WTC11 (cell line): ENCODE measurements at regions not wholly inside any gene's neighbourhood (a gene's known extent, or its start where the extent isn't known, plus 50 kb on each side); places are given as distances from the start of the nearest gene placed in this dataset.

Experiments
- ATAC-seq: fragments of 200-7000 bp; cut with Tn5 transposase; 2 replicates; pipeline ENCODE4 v1.10.0; 2021; ENCODE audit warnings: mild to moderate bottlenecking, moderate library complexity
- CTCF ChIA-PET: fragments of 300-600 bp; sonication (Branson Sonifier 250); formaldehyde crosslinking; loops from one replicate; lab custom pipeline; 2021; ENCODE audit warnings: antibody characterized with exemption; lab: Charles Lee
- POLR2A ChIA-PET: fragments of 350-600 bp; sonication (Branson Sonifier 250); formaldehyde crosslinking; loops from one replicate; lab custom pipeline; 2021; ENCODE audit warnings: antibody characterized with exemption; lab: Charles Lee
- DNase-seq: peaks from one replicate; pipeline ENCODE4 v3.0.0; 2021; ENCODE audit warnings: low spot score
- H3K27ac Mint-ChIP-seq: 2 replicates; pipeline ENCODE4 v1.8.0; 2021; ENCODE audit warnings: mixed read lengths
- H3K27me3 Mint-ChIP-seq: 2 replicates; pipeline ENCODE4 v1.8.0; 2021; ENCODE audit warnings: low read depth, mild to moderate bottlenecking, moderate library complexity, mixed read lengths
- H3K36me3 Mint-ChIP-seq: 2 replicates; pipeline ENCODE4 v1.8.0; 2021; ENCODE audit warnings: mixed read lengths
- H3K4me1 Mint-ChIP-seq: 2 replicates; pipeline ENCODE4 v1.8.0; 2022; ENCODE audit warnings: mixed read lengths
- H3K4me3 Mint-ChIP-seq: 2 replicates; pipeline ENCODE4 v1.8.0; 2021; ENCODE audit warnings: mild to moderate bottlenecking, moderate library complexity, mixed read lengths
- H3K9me3 Mint-ChIP-seq: 2 replicates; pipeline ENCODE4 v1.8.0; 2021; ENCODE audit warnings: mixed read lengths
- CREM ChIP-seq: sonication (generic); formaldehyde crosslinking; IDR thresholded peaks from 2 replicates; pipeline ENCODE4 v1.8.1; 2022; ENCODE audit warnings: mild to moderate bottlenecking, missing genetic modification reagents, moderate library complexity
- ELF4 ChIP-seq: sonication (generic); formaldehyde crosslinking; IDR thresholded peaks from 2 replicates; pipeline ENCODE4 v1.8.1; 2022; ENCODE audit warnings: low read depth, mild to moderate bottlenecking, moderate library complexity, missing genetic modification reagents
- FOXK1 ChIP-seq: sonication (generic); formaldehyde crosslinking; IDR thresholded peaks from 2 replicates; pipeline ENCODE4 v1.8.0; 2022; ENCODE audit warnings: mild to moderate bottlenecking, moderate library complexity, missing genetic modification reagents
- GRHL2 ChIP-seq: fragments of 250-450 bp; sonication (Bioruptor Pico); IDR thresholded peaks from 2 replicates; pipeline ENCODE4 v1.8.0; 2022; ENCODE audit warnings: mild to moderate bottlenecking, moderate library complexity; ENCODE audit not compliant: insufficient replicate concordance, severe bottlenecking
- IRF2 ChIP-seq: sonication (generic); formaldehyde crosslinking; IDR thresholded peaks from 2 replicates; pipeline ENCODE4 v1.8.0; 2022; ENCODE audit warnings: low read depth, missing genetic modification reagents, borderline replicate concordance
- JAZF1 ChIP-seq: fragments of 250-450 bp; sonication (Bioruptor Pico); IDR thresholded peaks from 2 replicates; pipeline ENCODE4 v1.9.0; 2021; ENCODE audit warnings: moderate library complexity, mild to moderate bottlenecking, inconsistent platforms
- KAT7 ChIP-seq: sonication (generic); formaldehyde crosslinking; IDR thresholded peaks from 2 replicates; pipeline ENCODE4 v1.8.1; 2023; ENCODE audit warnings: missing genetic modification reagents, mild to moderate bottlenecking, borderline replicate concordance
- MYBL2 ChIP-seq: sonication (generic); formaldehyde crosslinking; IDR thresholded peaks from 2 replicates; pipeline ENCODE4 v1.8.1; 2023; ENCODE audit warnings: mild to moderate bottlenecking, moderate library complexity, missing genetic modification reagents
- NFYB ChIP-seq: sonication (generic); formaldehyde crosslinking; conservative IDR thresholded peaks from 2 replicates; pipeline ENCODE4 v1.8.0; 2022; ENCODE audit warnings: low read depth, missing genetic modification reagents
- NR1H2 ChIP-seq: sonication (generic); formaldehyde crosslinking; IDR thresholded peaks from 2 replicates; pipeline ENCODE4 v1.9.0; 2021; ENCODE audit warnings: mild to moderate bottlenecking, moderate library complexity, missing genetic modification reagents
- NR2C2 ChIP-seq: sonication (generic); formaldehyde crosslinking; IDR thresholded peaks from 2 replicates; pipeline ENCODE4 v1.8.0; 2022; ENCODE audit warnings: mild to moderate bottlenecking, missing genetic modification reagents
- SMAD4 ChIP-seq: sonication (generic); formaldehyde crosslinking; IDR thresholded peaks from 2 replicates; pipeline ENCODE4 v1.8.0; 2022; ENCODE audit warnings: mild to moderate bottlenecking, missing genetic modification reagents
- TCF7 ChIP-seq: sonication (generic); formaldehyde crosslinking; IDR thresholded peaks from 2 replicates; pipeline ENCODE4 v1.8.0; 2022; ENCODE audit warnings: mild to moderate bottlenecking, low read depth, missing genetic modification reagents, moderate library complexity
- TEAD4 ChIP-seq: sonication (generic); formaldehyde crosslinking; IDR thresholded peaks from 2 replicates; pipeline ENCODE4 v1.8.0; 2022; ENCODE audit warnings: mild to moderate bottlenecking, missing genetic modification reagents
- ZNF121 ChIP-seq: sonication (generic); formaldehyde crosslinking; IDR thresholded peaks from 2 replicates; pipeline ENCODE4 v1.8.0; 2023; ENCODE audit warnings: missing genetic modification reagents
- ZNF219 ChIP-seq: sonication (generic); formaldehyde crosslinking; IDR thresholded peaks from 2 replicates; pipeline ENCODE4 v1.8.0; 2023; ENCODE audit warnings: missing genetic modification reagents, mild to moderate bottlenecking, borderline replicate concordance
- ZNF423 ChIP-seq: fragments of 250-450 bp; sonication (Bioruptor Pico); IDR thresholded peaks from 2 replicates; pipeline ENCODE4 v2.1.2; 2022; ENCODE audit warnings: mild to moderate bottlenecking, moderate library complexity
- TF ChIP-seq, protein P1 (sequence below): sonication (generic); formaldehyde crosslinking; IDR thresholded peaks from 2 replicates; pipeline ENCODE4 v1.8.0; 2022; ENCODE audit warnings: mild to moderate bottlenecking, missing genetic modification reagents
- TF ChIP-seq, protein P2 (sequence below): sonication (generic); formaldehyde crosslinking; IDR thresholded peaks from 2 replicates; pipeline ENCODE4 v1.8.0; 2022; ENCODE audit warnings: missing genetic modification reagents
- TF ChIP-seq, protein P3 (sequence below): fragments of 250-450 bp; sonication (Bioruptor Pico); conservative IDR thresholded peaks from 2 replicates; pipeline ENCODE4 v1.9.0; 2021; ENCODE audit warnings: mild to moderate bottlenecking
- TF ChIP-seq, protein P4 (sequence below): fragments of 250-450 bp; sonication (Bioruptor Pico); IDR thresholded peaks from 2 replicates; pipeline ENCODE4 v1.8.0; 2021; ENCODE audit warnings: mild to moderate bottlenecking
- TF ChIP-seq, protein P5 (sequence below): fragments of 250-450 bp; sonication (Bioruptor Pico); IDR thresholded peaks from 2 replicates; pipeline ENCODE4 v1.9.0; 2021; ENCODE audit warnings: mild to moderate bottlenecking
- TF ChIP-seq, protein P6 (sequence below): sonication (generic); formaldehyde crosslinking; IDR thresholded peaks from 2 replicates; pipeline ENCODE4 v1.8.1; 2023; ENCODE audit warnings: mild to moderate bottlenecking, missing genetic modification reagents, moderate library complexity
- TF ChIP-seq, protein P7 (sequence below): sonication (generic); formaldehyde crosslinking; IDR thresholded peaks from 2 replicates; pipeline ENCODE4 v1.8.1; 2023; ENCODE audit warnings: mild to moderate bottlenecking, moderate library complexity, missing genetic modification reagents

DNA sequence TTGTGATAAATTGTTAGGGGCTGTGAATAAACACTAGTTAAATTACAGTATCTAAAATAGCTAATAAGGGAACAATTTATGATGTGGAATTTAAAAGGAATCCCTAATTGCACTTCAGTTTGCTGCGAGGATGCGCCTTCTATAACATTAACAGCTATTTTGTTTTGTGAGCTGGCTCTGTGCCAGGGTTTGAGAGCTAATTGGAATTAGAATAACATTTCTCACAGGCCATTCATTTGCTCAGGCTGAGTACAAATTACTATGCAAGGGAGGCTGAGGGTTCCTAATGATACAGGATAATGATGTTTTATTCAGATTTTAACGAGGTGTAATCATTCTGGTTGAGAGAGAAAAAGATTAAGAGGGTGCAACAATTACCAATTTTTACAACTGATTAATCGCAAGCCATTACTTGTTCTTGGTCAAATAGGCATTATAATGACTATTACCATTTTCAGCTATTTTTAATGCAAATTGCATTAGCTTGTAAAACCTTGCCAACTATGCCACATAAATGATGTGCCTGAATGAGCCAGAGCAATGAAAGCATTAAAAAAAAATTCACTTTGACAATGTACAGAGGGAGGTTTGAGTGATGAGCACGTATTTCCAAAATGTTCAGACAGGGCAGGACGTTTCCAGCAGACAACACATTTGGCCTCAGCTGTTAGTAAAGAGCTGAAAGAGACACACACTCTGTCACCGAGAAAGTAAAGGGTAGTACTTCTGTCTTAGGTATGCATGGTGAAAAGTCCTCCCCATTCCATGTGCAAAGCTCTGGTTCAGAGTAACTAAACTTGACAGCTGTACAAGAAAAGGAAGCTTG lies 576.5 kb downstream of the TLE1 start:
- peak overlapping the region; percentile 5; the same call in 1 of the 2 replicates for H3K4me3 Mint-ChIP-seq
- H3K4me1 Mint-ChIP-seq, result peaks cover 58% of the 10 kb centered on the region
- DNase-seq, result no peak

DNA sequence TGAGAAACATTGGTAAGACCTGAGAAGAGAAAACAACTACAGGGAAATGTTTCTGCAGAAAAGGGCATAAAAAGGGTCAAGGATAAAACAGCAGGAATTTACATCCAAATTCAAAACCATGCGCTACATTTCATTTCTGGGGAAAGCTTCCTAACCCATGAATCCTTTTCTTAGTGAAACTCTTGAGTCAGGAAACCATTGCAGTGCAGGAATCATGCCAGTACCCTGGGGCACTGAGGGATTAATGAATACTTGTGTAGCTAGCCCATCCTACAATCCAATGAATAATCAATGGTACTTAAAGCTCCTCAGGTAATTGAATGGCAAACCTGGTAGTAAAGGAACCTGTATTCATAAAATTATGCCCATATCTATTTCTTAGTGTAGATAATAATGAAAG lies 580.5 kb downstream of the TLE1 start:
- ATAC-seq, result no peak
- H3K4me1 Mint-ChIP-seq, result peaks cover 37% of the 10 kb centered on the region
- no peaks in the 10 kb centered on the region for H3K36me3 Mint-ChIP-seq
- H3K27ac Mint-ChIP-seq, result no peak overlapping the region
- peaks cover 4% of the 10 kb centered on the region; the same call in 1 of the 2 replicates for H3K9me3 Mint-ChIP-seq
- H3K4me3 Mint-ChIP-seq, result no peak overlapping the region
- H3K27me3 Mint-ChIP-seq, result no peaks in the 10 kb centered on the region; the same call in 1 of the 2 replicates
- ChIA-PET POLR2A (no interaction called here), CTCF (no interaction called here)
- DNase-seq, result no peak
- TF ChIP-seq IRF2 (CRISPR knock-in tag), result no peak
- no peak for TF ChIP-seq TEAD4
- no peak for TF ChIP-seq TCF7 (CRISPR knock-in tag)
- no peak for TF ChIP-seq ZNF219 (CRISPR knock-in tag)
- TF ChIP-seq CREM (CRISPR knock-in tag), result no peak
- TF ChIP-seq MYBL2, result no peak
- TF ChIP-seq FOXK1 (CRISPR knock-in tag), result no peak
- no peak for TF ChIP-seq NR1H2
- TF ChIP-seq, protein P1, sequence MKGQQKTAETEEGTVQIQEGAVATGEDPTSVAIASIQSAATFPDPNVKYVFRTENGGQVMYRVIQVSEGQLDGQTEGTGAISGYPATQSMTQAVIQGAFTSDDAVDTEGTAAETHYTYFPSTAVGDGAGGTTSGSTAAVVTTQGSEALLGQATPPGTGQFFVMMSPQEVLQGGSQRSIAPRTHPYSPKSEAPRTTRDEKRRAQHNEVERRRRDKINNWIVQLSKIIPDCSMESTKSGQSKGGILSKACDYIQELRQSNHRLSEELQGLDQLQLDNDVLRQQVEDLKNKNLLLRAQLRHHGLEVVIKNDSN (CRISPR knock-in tag), result no peak
- TF ChIP-seq, protein P2, sequence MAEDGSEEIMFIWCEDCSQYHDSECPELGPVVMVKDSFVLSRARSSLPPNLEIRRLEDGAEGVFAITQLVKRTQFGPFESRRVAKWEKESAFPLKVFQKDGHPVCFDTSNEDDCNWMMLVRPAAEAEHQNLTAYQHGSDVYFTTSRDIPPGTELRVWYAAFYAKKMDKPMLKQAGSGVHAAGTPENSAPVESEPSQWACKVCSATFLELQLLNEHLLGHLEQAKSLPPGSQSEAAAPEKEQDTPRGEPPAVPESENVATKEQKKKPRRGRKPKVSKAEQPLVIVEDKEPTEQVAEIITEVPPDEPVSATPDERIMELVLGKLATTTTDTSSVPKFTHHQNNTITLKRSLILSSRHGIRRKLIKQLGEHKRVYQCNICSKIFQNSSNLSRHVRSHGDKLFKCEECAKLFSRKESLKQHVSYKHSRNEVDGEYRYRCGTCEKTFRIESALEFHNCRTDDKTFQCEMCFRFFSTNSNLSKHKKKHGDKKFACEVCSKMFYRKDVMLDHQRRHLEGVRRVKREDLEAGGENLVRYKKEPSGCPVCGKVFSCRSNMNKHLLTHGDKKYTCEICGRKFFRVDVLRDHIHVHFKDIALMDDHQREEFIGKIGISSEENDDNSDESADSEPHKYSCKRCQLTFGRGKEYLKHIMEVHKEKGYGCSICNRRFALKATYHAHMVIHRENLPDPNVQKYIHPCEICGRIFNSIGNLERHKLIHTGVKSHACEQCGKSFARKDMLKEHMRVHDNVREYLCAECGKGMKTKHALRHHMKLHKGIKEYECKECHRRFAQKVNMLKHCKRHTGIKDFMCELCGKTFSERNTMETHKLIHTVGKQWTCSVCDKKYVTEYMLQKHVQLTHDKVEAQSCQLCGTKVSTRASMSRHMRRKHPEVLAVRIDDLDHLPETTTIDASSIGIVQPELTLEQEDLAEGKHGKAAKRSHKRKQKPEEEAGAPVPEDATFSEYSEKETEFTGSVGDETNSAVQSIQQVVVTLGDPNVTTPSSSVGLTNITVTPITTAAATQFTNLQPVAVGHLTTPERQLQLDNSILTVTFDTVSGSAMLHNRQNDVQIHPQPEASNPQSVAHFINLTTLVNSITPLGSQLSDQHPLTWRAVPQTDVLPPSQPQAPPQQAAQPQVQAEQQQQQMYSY (CRISPR knock-in tag), result no peak
- TF ChIP-seq, protein P3, sequence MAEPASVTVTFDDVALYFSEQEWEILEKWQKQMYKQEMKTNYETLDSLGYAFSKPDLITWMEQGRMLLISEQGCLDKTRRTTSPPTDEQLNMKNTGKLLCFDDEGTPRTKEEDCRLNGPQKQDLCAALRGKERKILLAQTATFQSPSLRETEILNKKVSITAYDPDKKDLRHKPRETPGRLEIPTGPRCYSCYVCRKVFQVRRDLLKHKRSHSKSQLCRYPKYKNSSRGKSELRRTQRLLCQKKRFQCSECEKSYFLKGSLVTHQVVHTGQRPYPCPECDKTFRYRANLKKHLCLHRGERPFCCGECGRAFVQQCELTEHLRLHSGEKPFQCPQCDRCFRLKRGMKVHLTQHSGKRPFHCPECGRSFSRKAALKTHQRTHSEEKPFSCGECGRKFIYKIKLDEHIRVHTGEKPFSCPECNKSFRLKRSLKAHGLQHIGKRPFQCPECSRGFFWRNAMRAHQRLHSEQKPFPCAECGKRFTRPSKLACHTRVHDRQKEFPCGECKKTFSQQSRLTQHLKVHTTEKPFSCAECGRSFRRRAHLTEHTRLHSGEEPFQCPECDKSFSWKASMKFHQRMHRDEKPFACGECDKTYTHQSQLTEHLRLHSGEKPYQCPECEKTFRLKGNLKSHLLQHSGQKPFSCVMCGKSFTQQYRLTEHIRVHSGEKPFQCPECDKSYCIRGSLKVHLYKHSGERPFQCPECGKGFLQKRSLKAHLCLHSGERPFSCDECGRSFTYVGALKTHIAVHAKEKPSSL (CRISPR knock-in tag), result no peak
- no peak for TF ChIP-seq ELF4 (CRISPR knock-in tag)
- no peak for TF ChIP-seq ZNF121 (CRISPR knock-in tag)
- TF ChIP-seq KAT7 (CRISPR knock-in tag), result no peak

More for the DNA sequence above, 576.5 kb downstream of the TLE1 start:
- Mint-ChIP-seq H3K27ac (no peak overlapping the region; the same call in 1 of the 2 replicates), H3K27me3 (no peaks in the 10 kb centered on the region; the same call in 1 of the 2 replicates), H3K9me3 (no peaks in the 10 kb centered on the region), H3K36me3 (no peaks in the 10 kb centered on the region)
- CTCF ChIA-PET, result interaction anchor here (0.6 to 2.4 kb wide), 2 partner anchors 9 to 662 kb away, joined by 4 to 7 read pairs; no protein-coding TSS in a partner anchor
- POLR2A ChIA-PET, result interaction anchor here (0.5 kb wide), 1 partner anchor 317 kb away, joined by 3 read pairs; no protein-coding TSS in a partner anchor
- peak; percentile 58 for ATAC-seq
- TF ChIP-seq SMAD4 (CRISPR knock-in tag), result no peak
- no peak for TF ChIP-seq ZNF423 (CRISPR knock-in tag)
- TF ChIP-seq, protein P4, sequence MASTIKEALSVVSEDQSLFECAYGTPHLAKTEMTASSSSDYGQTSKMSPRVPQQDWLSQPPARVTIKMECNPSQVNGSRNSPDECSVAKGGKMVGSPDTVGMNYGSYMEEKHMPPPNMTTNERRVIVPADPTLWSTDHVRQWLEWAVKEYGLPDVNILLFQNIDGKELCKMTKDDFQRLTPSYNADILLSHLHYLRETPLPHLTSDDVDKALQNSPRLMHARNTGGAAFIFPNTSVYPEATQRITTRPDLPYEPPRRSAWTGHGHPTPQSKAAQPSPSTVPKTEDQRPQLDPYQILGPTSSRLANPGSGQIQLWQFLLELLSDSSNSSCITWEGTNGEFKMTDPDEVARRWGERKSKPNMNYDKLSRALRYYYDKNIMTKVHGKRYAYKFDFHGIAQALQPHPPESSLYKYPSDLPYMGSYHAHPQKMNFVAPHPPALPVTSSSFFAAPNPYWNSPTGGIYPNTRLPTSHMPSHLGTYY (CRISPR knock-in tag), result no peak
- TF ChIP-seq, protein P5, sequence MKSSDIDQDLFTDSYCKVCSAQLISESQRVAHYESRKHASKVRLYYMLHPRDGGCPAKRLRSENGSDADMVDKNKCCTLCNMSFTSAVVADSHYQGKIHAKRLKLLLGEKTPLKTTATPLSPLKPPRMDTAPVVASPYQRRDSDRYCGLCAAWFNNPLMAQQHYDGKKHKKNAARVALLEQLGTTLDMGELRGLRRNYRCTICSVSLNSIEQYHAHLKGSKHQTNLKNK, result no peak
- TF ChIP-seq NR2C2 (CRISPR knock-in tag), result no peak
- no peak for TF ChIP-seq NR1H2
- TF ChIP-seq, protein P6, sequence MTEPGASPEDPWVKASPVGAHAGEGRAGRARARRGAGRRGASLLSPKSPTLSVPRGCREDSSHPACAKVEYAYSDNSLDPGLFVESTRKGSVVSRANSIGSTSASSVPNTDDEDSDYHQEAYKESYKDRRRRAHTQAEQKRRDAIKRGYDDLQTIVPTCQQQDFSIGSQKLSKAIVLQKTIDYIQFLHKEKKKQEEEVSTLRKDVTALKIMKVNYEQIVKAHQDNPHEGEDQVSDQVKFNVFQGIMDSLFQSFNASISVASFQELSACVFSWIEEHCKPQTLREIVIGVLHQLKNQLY (CRISPR knock-in tag), result no peak
- TF ChIP-seq GRHL2 (CRISPR knock-in tag), result no peak
- TF ChIP-seq TEAD4, result no peak
- no peak for TF ChIP-seq NFYB (CRISPR knock-in tag)
- TF ChIP-seq, protein P7, sequence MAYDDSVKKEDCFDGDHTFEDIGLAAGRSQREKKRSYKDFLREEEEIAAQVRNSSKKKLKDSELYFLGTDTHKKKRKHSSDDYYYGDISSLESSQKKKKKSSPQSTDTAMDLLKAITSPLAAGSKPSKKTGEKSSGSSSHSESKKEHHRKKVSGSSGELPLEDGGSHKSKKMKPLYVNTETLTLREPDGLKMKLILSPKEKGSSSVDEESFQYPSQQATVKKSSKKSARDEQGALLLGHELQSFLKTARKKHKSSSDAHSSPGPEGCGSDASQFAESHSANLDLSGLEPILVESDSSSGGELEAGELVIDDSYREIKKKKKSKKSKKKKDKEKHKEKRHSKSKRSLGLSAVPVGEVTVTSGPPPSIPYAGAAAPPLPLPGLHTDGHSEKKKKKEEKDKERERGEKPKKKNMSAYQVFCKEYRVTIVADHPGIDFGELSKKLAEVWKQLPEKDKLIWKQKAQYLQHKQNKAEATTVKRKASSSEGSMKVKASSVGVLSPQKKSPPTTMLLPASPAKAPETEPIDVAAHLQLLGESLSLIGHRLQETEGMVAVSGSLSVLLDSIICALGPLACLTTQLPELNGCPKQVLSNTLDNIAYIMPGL, result no peak
- TF ChIP-seq JAZF1 (CRISPR knock-in tag), result no peak
- TF ChIP-seq ZNF219 (CRISPR knock-in tag), result no peak
- TF ChIP-seq MYBL2, result no peak
- TF ChIP-seq, all 79 proteins: peak for 0
